Islet of Langerhans (tissue), 1 donor: ENCODE measurements at regions not wholly inside any gene's neighbourhood (a gene's known extent, or its start where the extent isn't known, plus 50 kb on each side); places are given as distances from the start of the nearest gene placed in this dataset.
A peak's percentile ranks its signal among the peaks of the same experiment; 100 is the strongest.
"Not testable (repeated sequence)": the region's sequence is repeated elsewhere in the genome, so short reads cannot be mapped to it uniquely, and the experiment has no call there.

Source experiments
- FAIRE-seq: peaks from one replicate; lab custom pipeline; 2011; peaks lifted over from hg19 to GRCh38; lab: Jason Lieb, UNC

- FAIRE-seq = no peak
These were observed 95.6 kb downstream of the RRAGB start for GRCh38 chrX:55813150-55813549.

GRCh38 chrX:55815546-55815945 lies 98.0 kb downstream of the RRAGB start:
- FAIRE-seq = no peak

- no peak for FAIRE-seq
These were observed 98.5 kb downstream of the RRAGB start for GRCh38 chrX:55816023-55816422.

DNA sequence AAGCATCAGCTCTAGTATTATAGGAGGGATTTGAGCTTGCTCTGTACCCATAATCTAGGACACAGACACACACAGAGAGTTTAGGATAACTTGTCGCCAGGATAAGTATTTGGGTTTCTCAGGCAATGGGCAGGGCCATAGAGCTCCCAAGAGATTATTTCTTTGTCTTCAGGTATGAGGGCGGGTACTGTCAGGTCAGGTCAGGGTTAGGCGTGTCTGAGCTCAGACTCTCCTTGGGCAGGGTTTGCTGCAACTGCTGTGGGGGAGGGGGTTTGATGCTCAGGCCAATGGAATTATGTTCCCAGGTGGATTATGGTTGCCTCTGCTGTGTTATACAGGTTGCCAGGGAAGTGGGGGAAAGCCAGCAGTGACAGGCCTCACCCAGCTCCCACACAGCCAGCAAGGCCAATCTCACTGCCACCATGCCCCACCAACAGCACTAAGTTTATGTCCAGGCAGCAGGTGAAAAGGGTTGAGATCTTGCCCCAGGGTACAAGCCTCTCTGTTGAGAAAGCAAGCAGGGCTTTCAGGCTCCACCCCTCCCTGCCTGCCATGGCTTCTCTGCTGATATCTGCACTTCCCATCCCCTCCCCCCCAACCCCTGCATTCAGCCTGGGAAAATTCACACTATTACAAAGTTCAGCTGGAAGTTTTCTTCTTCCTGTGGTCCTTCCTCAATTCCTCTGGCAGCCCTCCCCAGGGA lies 101.3 kb downstream of the RRAGB start:
- no peak for FAIRE-seq

- FAIRE-seq = no peak
These were observed 121.9 kb downstream of the RRAGB start for GRCh38 chrX:55839485-55839884.

GRCh38 chrX:55841962-55842752 lies 124.6 kb downstream of the RRAGB start:
- FAIRE-seq = no peak

- FAIRE-seq = not testable (repeated sequence)
These were observed 149.2 kb downstream of the RRAGB start for GRCh38 chrX:55866779-55867178.

- FAIRE-seq = no peak
These were observed 149.7 kb downstream of the RRAGB start for GRCh38 chrX:55867181-55867651.

DNA sequence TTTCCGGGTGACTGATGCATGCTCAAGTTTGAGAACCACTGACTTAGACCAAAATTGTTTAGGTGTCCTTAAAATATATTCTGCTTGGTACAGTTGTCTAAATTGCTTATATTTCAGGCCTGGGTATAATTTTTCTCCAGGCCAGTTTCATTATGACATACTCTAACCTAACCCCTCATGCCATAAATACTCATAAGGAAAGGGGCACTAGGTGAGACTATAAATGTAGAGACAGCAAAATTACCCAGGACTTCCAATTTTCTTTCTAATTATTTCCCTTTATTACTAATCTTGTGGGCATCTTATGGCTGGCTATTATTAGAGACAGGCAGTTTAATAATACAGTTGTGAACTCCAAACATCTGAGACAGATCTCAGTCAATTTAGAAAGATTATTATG lies 150.2 kb downstream of the RRAGB start:
- no peak for FAIRE-seq

DNA sequence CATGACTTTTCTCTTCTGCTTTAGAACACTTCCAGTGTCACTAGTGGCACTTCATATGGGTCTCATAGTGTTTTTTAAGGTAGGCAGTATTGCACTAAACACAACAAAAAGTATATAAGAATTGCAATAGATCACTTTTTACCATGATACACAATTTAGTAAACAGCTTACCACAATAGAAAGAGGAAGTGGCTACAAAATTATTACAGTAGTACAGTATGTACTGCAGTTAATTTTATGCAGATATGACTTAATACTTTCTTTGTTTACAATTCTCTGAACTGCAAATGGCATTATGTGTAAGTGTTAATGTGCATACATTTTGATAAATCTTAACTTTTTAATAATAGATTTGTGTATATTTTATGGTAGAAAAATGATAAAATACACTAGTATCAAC lies 157.3 kb downstream of the RRAGB start:
- no peak for FAIRE-seq

- FAIRE-seq = not testable (repeated sequence)
These were observed 166.0 kb downstream of the RRAGB start for GRCh38 chrX:55883541-55883940.

DNA sequence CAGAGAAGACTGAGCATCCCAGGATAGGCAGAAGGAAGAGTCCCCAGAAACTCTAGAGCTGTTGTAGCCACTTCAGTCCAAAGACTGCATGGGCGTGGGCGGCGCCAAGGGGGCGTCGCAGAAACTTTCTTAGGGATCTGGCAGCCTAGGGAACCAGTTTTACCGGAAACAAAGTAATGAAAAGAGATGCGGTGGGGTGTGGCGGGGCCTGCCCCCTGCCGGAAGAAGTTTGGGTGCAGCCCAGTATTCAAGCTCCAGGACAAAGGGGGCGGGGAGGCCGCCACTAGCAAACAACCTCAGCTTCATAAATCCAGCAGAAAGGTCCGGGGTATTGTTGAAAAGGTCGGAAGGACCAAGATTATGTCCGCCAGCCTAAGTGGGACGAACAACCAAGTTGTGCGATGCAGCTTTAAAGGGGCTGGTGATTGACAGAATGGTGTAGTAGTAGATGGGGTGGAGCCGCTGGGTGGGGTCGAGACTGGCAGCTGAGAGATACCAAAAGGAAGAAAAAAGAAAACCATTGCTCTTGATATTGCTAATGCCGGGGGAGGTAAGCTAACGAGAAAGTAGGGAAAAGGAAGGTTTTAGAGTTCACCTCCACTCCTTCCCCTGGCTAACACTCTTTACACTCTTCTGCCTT lies 190.5 kb downstream of the RRAGB start:
- no peak for FAIRE-seq

DNA sequence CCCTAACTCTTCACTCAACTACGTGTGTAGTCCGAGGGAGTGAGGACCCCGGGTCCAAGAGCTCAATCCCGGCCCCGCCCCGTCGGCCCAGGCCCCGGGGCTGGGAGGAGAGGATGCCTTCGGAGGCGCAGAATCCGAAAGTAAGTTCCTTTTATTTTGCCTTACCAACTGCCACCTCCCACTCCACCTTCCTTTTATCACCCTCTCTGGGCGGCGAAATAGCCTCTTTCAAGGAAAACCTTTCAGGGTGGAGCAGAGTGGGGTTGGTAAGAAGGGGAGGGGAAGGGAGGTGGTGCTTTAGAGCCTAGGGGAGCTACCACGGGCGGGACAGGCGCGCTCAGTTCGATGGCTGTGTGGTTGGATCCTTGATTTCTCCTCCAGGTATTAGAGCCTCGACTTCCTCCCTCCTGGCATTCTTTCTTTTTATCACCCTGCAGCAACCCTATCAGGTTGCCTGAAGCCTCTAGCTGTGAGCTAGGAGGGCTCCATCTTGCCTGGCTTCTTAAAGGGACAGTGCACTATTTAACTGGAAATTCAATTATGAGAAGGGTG lies 191.2 kb downstream of the RRAGB start:
- FAIRE-seq = no peak

GRCh38 chrX:55919367-55920221 lies 202.0 kb downstream of the RRAGB start:
- no peak for FAIRE-seq

DNA sequence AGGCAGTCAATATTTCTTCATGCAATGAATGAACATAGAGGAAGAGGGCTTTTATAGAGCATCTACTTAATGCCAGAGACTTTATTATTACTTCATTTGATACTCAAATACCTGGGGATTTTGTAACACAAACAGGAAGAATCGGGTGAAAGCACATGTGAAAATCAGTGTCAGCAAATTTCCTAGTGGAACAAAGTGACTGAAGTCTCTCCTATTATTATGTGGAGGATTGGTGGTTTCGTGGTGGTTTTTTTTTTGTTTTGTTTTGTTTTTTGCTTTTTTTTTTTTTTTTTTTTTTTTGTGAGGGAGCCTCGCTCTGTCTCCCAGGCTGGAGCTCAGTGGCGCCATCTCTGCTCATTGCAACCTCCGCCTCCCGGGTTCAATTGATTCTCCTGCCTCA lies 207.0 kb downstream of the RRAGB start:
- peak; percentile 49 for FAIRE-seq

GRCh38 chrX:55928529-55928928 lies 211.0 kb downstream of the RRAGB start:
- FAIRE-seq = not testable (repeated sequence)
